Panc1 (cell line): ENCODE measurements at regions not wholly inside any gene's neighbourhood (a gene's known extent, or its start where the extent isn't known, plus 50 kb on each side); places are given as distances from the start of the nearest gene placed in this dataset.

Experiments used
- ATAC-seq: fragments of 200-7000 bp; cut with Tn5 transposase; 2 replicates; pipeline ENCODE4 v1.9.1; 2020; ENCODE audit warnings: mild to moderate bottlenecking, moderate library complexity
- BruUV-seq: library from RNA; stranded (reverse); fragments of 400-500 nt; replicated peaks from 2 replicates; lab custom pipeline; 2021; lab: Mats Ljungman, UMichigan
- CTCF ChIA-PET: fragments of 300-600 bp; sonication (Branson Sonifier 250); formaldehyde crosslinking; loops from one replicate; lab custom pipeline; 2022; ENCODE audit warnings: antibody characterized with exemption; lab: Charles Lee
- POLR2A ChIA-PET: fragments of 300-600 bp; sonication (Branson Sonifier 250); formaldehyde crosslinking; loops from one replicate; lab custom pipeline; 2022; ENCODE audit warnings: antibody characterized with exemption; lab: Charles Lee
- DNase-seq: peaks from one replicate; pipeline ENCODE4 v3.0.0-alpha.2; 2010; ENCODE audit warnings: low read depth, low spot score
- H3K27ac ChIP-seq: 2 replicates; pipeline ENCODE4 v1.5.1; 2011; ENCODE audit warnings: mild to moderate bottlenecking, low read length, inconsistent platforms
- H3K27me3 ChIP-seq: fragments of 200-500 bp; sonication (Bioruptor generic); 2 replicates; pipeline ENCODE4 v1.6.0; 2014; ENCODE audit warnings: low read length, inconsistent platforms; ENCODE audit not compliant: control insufficient read depth, insufficient read depth
- H3K36me3 ChIP-seq: fragments of 200-500 bp; sonication (Bioruptor generic); 2 replicates; pipeline ENCODE4 v1.5.1; 2014; ENCODE audit warnings: inconsistent platforms, mild to moderate bottlenecking, low read length, moderate library complexity; ENCODE audit not compliant: control insufficient read depth, insufficient read depth
- H3K4me1 ChIP-seq: 2 replicates; pipeline ENCODE4 v1.5.1; 2011; ENCODE audit warnings: inconsistent platforms, mild to moderate bottlenecking, low read length, moderate library complexity; ENCODE audit not compliant: control insufficient read depth, insufficient read depth
- H3K4me3 ChIP-seq, 2 experiments: 2 replicates each; pipeline ENCODE4 v1.5.1; 2011 to 2012; ENCODE audit warnings: low read depth in 2 of 2, low read length in 2 of 2, mild to moderate bottlenecking in 2 of 2, inconsistent platforms in 1 of 2, moderate library complexity in 1 of 2
- H3K9me3 ChIP-seq: fragments of 200-500 bp; sonication (Bioruptor generic); 2 replicates; pipeline ENCODE4 v1.5.1; 2014; ENCODE audit warnings: low read depth, mild to moderate bottlenecking, inconsistent platforms, low read length, moderate library complexity; ENCODE audit not compliant: control insufficient read depth, insufficient read depth
- POLR2AphosphoS5 ChIP-seq: IDR thresholded peaks from 2 replicates; pipeline ENCODE4 v1.6.1; 2012; ENCODE audit warnings: mild to moderate bottlenecking, low read depth, low read length, moderate library complexity
- REST ChIP-seq, 2 experiments: IDR thresholded peaks; 2 replicates each; pipeline ENCODE4 v1.6.1; 2011 to 2012; ENCODE audit warnings: low read depth in 2 of 2, control low read depth in 1 of 2, low read length in 1 of 2, mild to moderate bottlenecking in 1 of 2, moderate library complexity in 1 of 2; ENCODE audit not compliant: insufficient read depth in 1 of 2
- SIN3A ChIP-seq: IDR thresholded peaks from 2 replicates; pipeline ENCODE4 v1.6.1; 2012; ENCODE audit warnings: low read depth, mild to moderate bottlenecking, low read length, moderate library complexity, borderline replicate concordance; ENCODE audit not compliant: insufficient read depth
- TCF7L2 ChIP-seq: IDR thresholded peaks from 2 replicates; pipeline ENCODE4 v1.6.1; 2011; ENCODE audit warnings: mild to moderate bottlenecking, low read depth, low read length, inconsistent platforms
- in situ Hi-C: cut with HindIII; loops from 2 replicates; pipeline ENCODE4 v1.10.0; 2016; ENCODE audit warnings: low sequenced_read_pairs, low pct_unique_long_range_greater_than_20kb
- intact Hi-C: fragments of 100-400 bp; cut with micrococcal nuclease; formaldehyde crosslinking; loops from one replicate; pipeline ENCODE4 v1.10.0; 2022; ENCODE audit not compliant: unreplicated experiment
- TF ChIP-seq, protein P1 (sequence below): fragments of 450-650 bp; IDR thresholded peaks from 2 replicates; pipeline ENCODE4 v1.5.1; 2017; ENCODE audit warnings: mild to moderate bottlenecking

DNA sequence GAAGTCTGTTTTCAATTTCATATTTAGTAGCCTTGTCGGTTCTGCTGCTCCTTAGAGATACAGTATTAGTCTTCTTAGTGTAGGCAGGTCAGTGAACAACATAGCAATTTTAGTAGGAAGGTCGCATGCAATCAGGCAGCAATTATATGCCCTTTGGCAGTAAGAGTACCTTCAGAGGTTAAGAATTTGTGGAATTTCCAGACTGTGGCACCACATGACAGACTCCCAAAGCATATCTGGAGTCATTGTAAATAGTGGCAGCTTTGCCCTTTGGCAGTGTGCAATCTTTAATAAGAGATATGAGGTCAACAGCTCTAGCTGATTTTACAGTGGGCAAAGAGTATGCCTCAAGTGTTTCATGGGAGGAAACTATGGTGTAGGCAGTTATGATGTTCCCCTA is 1532.5 kb upstream of the CADM2 start:
- intact Hi-C loops (no loop called here), in situ Hi-C loops (no loop called here)
- H3K9me3 ChIP-seq: no peaks in the 10 kb centered on the region
- no peaks in the 10 kb centered on the region for H3K4me1 ChIP-seq
- POLR2A ChIA-PET: no interaction called here
- BruUV-seq: no TSS peak
- no peak overlapping the region for H3K4me3 ChIP-seq
- CTCF ChIA-PET: no interaction called here
- no peaks in the 10 kb centered on the region for H3K36me3 ChIP-seq
- H3K27ac ChIP-seq: no peak overlapping the region
- TF ChIP-seq TCF7L2 (no peak), SIN3A (no peak), POLR2AphosphoS5 (no peak), REST (IDR thresholded peaks at IDR 0.05; ENCODE audit: insufficient read depth in 1 of 2, low read depth in 2 of 2, low read length in 1 of 2) (no peak)
- TF ChIP-seq, protein P1, sequence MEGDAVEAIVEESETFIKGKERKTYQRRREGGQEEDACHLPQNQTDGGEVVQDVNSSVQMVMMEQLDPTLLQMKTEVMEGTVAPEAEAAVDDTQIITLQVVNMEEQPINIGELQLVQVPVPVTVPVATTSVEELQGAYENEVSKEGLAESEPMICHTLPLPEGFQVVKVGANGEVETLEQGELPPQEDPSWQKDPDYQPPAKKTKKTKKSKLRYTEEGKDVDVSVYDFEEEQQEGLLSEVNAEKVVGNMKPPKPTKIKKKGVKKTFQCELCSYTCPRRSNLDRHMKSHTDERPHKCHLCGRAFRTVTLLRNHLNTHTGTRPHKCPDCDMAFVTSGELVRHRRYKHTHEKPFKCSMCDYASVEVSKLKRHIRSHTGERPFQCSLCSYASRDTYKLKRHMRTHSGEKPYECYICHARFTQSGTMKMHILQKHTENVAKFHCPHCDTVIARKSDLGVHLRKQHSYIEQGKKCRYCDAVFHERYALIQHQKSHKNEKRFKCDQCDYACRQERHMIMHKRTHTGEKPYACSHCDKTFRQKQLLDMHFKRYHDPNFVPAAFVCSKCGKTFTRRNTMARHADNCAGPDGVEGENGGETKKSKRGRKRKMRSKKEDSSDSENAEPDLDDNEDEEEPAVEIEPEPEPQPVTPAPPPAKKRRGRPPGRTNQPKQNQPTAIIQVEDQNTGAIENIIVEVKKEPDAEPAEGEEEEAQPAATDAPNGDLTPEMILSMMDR: no peak
- DNase-seq (no peak), ATAC-seq (no peak)
- no peaks in the 10 kb centered on the region for H3K27me3 ChIP-seq

DNA sequence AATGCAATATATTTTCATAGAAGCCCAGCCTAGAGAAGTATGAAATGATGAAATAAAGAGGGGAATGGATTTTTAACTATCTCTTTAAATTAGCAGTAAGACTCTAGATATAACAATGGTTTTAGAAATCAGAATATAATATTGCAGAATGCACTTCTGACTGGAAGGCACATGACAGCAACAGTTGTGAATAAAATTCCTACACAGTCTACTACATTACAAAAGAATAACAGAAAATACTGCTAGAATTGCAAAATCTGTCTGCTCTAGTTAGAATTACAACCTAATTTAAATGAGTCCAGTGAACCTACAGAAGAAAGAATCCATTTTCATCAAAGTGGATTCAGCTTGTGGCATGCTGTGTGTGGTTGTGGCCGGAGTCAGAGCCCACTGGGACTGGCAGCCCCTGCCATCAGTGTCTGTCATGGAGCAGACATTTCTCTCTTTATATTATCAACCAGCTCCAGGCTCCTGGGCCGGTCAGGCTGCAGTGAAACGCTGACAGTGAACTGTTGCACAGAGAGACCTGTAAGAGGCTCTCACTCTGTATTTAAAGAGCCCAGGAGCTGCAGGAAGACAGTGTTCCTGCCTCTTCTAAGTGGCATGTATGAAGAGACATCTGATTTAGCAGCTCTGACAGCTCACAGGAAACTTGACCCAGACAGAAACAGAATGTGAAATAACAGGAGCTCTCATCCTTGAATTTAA is 1523.8 kb upstream of the CADM2 start:
- ATAC-seq (no peak), DNase-seq (no peak)
- ChIA-PET POLR2A (no interaction called here), CTCF (no interaction called here)
- Histone ChIP-seq H3K27me3 (no peaks in the 10 kb centered on the region), H3K27ac (no peak overlapping the region), H3K36me3 (no peaks in the 10 kb centered on the region), H3K9me3 (no peaks in the 10 kb centered on the region), H3K4me3 (no peak overlapping the region), H3K4me1 (no peaks in the 10 kb centered on the region)
- TF ChIP-seq SIN3A (no peak), TCF7L2 (no peak), REST (IDR thresholded peaks at IDR 0.05; ENCODE audit: insufficient read depth in 1 of 2, low read depth in 2 of 2, low read length in 1 of 2) (no peak), POLR2AphosphoS5 (no peak)
- TF ChIP-seq, protein P1: no peak
- intact Hi-C loops (no loop called here), in situ Hi-C loops (no loop called here)
- no TSS peak for BruUV-seq
